Stimulated activated CD4-positive, alpha-beta T cell treated with anti-CD3 and anti-CD28 coated beads, Interleukin-15, amount 100 ng/mL, for 1 hour (primary cell): ENCODE measurements at regions not wholly inside any gene's neighbourhood (a gene's known extent, or its start where the extent isn't known, plus 50 kb on each side); places are given as distances from the start of the nearest gene placed in this dataset.
A peak's percentile ranks its signal among the peaks of the same experiment; 100 is the strongest.

Source experiments
- DNase-seq, 2 donors: peaks; one replicate each; pipeline ENCODE4 v3.0.0-alpha.2; 2020; ENCODE audit warnings: low read depth in 1 of 2, low spot score in 1 of 2

DNA sequence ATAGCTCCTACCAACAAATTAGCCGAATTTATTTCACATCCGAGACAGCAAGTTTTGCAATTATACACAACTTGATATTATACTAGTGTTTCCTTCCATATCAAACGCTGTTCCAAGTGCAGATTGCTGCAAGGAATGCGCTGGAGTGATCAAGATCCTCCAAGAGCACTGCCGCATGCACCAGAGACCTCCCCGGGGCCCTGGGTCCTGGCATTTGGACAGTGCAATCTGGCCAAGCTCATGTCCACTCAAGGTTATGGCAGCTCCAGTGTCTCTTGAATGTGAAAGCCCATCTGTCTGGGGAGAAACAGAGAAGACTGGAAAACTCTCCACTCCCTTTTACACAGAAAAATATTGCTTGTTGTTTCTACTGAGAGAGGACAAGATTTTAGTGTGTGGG lies 111.9 kb downstream of the HSPH1 start:
- DNase-seq, result no peak

DNA sequence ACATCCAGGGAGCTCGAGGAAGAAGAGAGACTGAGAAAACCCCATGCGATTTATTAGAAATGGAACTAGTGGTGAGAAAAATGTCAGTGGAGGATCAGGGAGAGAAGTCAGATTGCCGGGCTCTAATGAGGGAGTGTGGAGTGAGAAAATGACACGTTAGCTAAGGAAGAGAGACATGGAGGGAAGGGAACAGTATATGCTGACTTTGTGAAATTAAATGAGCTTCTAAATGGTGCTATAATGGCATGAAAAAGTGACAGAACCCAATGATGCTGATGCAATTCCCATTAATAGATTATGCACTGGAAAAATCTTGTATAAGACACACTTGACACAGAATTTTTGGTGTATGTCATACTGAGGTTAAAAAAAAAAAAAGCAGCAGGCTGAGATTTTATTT lies 112.6 kb downstream of the HSPH1 start:
- no peak for DNase-seq

DNA sequence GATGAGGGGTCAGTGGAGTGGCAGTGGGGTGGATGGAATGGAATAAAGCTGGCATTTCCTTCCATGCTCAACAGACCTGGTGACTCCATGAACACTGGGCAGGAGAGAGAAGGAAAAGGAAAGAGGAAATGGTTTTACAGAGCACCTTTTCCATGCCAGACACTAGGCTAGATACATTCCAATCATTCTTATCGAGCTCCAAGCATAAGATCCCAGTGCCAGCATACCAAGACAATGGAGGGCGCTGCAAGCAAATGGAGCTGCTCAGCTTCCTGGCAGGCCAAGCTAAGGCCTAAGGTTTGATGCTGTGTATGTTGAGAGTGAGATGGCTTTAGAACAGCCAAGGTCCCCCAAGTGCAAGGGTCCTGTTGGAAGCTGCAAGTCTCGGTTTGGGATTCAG lies 113.2 kb downstream of the HSPH1 start:
- DNase-seq, result no peak

DNA sequence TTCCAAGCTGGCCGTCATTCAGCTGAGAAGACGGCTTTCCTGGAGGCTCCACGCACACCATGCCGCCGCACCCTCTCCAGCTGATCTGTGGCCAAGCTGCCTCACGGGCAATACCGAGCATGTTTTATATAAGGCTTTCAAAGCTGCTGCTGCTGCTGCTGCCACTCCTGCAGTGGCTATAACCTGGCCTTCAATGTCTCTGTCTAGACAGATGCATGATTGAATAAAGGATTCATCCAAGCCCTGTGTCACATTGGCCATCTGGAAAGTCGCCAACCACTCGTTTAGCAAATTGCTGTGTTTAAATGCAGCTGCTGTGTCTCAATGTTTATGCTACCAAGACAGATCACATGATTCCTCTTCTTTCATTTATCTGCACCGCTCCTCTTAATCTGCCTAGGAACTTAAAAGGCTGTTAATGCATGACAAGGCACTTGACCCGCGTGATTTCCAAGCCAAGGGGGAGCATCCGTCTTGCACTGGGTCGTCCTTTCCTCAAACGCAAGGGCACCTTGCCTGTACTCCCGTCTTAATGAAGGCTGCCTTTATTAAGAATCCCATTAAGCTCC lies 114.3 kb downstream of the TEX26 start:
- no peak for DNase-seq

DNA sequence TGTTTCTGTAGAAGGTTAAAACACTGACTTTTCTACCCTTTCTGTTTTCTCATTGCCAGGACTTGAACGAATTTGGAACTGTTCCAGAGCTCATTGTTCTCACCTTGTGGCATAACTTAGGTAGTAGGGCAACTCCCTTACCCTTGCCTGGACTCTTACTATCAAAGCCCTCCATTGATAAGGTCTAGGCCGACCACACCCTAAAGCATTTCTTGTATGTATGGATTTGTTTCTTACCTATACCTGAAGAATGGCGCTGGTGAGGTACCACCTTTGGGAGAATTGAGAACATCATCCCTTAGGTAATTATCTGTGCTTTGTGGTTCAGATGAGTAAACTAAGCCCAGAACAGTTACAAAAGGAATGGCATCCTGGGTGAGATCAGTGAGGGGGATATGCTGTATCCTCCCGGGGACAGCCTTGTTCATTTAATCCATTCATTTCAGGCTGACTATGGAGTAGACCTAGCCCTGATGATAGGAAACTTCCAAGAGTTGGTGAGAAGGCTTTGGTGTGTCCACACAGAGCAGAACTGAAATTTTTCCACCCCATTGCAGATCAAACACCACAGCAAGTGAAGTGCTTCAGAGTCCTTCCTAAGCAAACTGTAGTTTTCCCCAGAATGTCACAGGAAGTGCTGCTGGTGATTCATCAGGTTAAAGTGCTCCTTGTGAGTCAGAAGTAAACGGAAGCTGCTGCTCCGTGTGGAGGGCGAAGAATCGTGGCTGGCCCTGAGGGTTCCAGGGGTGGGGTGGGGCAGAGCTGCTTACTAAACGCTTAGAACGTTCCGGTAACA lies 113.0 kb downstream of the TEX26 start:
- peak; percentile 58 to 67 for DNase-seq

DNA sequence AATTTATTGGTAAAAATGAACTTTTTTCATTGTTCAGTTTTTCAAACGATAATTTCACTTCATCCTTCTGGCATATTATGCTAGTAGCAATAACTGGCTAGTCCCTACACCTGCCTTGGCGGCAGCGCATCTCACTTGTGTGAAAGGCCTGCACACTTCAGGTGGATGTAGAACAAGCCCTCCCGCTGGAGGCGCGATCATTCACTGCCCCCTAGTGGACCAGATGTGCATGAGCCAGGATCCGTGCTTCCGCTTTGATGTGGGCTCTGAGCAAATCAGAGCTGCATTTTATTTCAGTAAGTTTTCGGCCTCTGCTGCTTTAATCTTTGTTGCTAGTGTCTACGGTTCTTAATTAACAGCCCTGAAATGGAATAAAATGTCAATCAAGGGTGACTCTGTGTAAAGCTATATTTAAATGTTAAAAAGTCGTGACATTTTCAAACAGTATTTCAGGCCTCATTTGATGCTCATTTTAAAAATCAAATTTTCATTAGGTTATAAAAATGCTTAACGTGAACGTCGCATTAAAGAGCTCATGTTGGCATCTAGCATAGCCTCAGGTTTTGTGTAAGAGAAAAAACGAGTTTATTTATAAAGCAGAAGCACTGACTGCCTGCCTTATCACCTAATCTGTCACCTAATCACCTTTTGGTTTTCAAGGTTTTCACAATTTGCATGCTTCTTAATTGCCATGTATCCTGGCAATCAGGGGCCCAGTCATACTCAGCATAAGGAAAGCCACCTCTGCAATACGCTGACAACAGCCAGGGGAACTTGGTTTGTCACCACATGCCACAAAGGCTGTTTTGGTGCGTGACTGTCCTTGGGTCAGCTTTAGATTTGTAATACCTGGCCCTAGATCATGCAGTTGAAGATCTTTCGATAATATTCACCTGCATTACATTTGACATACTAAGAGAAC lies 112.2 kb downstream of the TEX26 start:
- peak; percentile 65 to 67 for DNase-seq

DNA sequence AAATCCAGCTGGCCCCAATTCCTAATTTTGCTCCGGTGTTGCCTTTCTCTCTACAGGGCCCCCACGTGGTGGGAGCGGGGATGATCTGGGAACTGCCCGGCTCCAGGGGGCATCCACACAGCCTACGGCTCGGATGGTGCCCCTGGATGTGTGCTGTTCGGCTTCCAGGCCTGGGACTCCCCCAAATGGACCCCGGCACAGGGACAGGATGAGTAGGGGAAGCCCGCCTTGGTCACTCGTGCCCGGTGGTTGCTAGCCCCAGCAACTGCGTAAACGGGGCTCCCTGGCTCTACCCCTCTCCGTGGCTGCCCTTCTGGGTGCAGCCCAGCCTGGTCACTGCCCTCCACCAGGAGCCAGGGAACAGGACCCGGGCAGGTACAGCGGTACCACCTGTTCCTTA lies 111.5 kb downstream of the TEX26 start:
- DNase-seq, result no peak

DNA sequence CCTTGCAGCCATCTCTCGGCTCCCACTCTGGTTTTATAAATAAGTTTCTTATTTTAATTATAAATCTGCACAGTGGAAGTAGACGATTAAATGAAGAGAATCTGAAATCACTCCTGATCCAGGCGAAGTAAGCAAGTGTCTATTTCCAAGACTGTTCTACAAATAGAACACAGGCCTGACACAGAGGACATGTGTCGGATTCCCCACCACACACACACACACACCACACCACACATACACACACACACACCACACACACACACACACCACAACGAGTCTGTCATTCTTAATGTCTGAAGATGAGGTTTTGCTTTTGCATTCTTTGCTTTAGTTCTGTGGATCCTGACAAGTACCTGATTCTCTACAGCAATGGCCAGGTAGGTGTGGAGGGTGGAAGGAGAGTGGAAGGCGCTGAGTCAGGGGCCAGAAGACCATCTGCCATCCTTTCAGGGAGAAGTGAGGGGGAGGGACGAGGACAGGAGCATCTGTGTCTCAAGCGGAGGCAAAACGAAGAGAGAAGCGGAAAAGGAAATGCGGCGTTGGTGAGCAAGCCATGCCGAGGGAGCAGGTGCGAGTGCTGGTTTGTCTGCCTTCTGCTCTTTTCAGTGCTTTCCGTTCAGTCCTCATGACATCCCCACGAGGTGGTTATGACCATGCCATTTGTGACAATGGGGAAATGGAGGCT lies 110.2 kb downstream of the TEX26 start:
- no peak for DNase-seq

DNA sequence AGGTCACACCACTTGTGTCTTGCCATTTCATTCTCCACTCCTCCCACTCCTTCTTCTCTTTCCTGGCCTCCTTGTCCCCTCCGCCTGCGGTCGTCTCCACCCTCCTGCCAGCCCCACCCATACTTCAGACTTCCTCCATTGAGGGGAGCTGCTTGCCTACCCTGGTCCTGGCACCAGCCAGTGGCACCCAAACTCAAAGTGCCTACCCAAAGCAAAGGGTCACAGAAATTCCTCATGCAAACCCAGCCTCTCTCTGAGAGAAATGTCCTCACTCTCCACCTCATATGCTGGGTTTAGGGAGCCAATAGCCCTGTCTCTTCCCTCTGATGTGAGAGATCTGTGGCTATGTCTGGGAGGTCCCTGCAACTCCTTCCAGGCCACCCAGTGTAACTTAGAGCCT lies 109.6 kb downstream of the TEX26 start:
- no peak for DNase-seq

DNA sequence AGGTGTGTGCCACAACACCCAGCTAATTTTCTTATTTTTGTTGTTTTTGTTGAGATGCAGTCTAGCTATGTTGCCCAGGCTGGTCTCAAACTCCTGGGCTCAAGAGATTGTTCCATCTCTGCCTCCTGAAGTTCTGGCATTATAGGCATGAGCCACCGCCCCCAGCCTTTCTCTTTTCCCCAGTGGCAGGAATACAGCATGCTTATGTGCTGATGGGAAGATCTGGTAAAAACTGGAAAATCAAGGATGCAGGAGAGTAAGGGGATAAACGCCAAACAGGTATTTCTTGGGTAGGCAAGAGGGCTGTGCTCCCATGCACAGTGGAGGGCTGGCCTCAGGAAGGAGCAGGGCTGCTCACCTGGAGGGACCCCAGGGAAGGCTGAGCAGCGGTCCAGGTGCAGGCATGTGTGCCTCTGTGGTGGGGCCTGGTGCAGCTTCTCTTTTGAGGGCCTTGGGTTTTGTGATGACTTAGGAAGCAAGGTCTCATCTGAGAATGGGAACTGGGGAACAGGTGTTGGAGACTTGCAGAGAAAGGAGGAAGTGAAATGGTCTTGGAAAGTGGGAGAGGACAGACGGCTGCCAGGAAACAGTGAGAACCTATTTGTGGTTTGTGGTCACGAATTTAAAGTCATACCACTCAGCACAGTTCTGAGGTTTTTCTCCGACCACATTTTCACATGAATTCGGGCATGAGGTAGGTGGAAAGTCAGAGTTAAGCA lies 106.5 kb downstream of the TEX26 start:
- no peak for DNase-seq

DNA sequence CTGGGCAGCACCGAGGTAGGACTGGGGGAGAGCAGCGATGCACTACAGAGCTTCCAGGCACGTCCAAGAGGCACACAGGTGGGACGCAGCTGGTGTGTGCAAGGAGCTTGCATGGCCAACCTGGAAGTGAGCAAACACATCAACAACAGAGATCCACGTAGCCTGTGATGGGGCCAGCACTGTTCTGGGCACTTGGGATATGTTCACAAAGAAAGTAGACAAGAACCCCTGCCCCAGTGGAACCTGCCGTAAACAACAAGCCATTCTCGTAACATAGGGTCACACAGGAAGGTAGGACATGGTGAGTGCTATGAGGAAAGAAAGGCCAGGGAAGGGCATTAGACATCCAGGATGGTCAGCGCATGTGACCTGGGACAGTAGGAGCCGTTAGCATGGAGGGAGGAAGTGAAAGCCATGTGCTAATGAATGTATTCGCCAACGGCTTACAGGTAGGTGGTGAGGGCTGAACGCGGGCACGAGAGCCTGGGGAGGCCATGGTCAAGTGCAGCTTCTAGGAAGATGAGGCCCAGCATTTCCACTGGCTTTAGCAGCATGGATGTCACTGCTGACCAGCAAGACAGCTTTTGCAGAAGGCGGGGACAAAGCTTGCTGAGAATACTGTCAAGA lies 105.5 kb downstream of the TEX26 start:
- no peak for DNase-seq

DNA sequence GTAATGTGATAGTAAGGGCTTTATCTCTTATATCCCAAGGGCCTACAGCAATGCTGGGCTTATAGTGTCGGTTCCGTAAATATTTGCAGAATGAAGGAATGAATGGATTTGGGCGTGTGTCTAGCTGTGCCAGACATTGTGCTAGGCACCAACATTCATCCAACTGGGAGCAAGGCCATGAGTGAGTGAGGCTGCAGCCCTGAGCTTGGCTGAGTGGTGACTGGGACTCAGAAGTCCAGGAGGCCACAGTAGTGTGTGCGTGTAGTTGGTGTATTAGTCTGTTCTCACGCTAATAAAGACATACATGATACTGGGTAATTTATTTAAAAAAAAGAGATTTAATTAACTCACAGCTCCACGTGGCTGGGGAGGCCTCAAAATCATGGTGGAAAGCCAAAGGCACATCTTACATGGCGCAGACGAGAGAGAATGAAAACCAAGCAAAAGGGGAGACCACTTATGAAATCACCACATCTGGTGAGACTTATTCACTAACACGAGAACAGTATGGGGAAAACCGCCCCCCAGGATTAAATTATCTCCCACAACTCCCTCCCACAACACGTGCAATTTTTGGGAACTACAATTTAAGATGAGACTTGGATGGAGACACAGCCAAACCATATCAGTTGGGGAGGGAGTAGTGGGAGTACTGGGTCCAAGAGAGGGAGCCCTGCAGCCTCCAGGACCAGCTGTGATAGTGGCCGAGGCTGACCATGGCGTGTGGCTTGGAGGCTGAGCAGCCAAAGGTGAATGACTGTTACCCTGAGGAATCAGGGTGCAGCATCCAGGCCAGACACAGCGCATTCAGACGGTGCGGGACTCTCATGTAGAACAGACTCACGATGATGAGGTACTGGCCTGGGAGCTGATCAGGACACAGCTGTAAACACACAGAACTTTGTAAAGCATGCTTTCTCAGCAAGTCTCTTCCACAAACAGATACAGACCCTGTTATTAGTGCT lies 104.6 kb downstream of the TEX26 start:
- DNase-seq, result no peak

DNA sequence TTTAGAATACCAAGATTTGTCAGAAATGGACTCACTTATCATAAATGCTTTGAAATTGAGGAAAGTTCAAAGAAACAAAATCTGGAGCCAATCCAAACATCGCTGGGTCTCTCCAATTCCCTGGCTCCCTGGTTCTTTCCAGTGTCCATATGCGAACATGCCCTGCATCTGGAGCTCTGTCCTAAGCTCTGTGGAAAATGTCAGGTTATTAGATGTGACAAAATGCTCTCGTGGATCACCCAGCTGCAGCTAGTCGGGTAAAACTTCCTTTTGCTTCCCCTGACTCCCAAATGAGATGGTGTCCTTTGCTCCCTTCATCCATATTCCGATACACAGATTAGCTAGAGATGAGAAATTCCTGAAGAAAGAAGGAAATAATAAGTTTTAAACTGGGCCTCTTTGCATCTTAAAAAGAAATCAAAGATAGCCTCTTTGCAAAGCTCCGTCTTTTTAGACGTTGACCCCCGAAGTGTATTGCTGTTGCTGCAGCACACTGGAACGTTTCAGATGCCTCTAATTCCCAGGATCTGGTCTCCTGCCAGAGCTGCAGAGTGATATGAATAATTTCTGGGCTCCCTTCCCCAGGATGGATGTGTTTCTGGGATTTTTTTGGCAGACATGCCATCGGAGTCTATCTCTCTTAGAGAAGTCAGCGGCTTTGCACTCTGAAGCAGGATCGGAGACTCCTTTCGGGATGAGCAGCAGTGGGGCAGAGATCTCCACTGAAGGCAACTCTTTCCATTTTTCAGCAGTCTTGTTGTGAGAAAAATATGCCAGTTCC lies 102.9 kb downstream of the TEX26 start:
- DNase-seq, result no peak

DNA sequence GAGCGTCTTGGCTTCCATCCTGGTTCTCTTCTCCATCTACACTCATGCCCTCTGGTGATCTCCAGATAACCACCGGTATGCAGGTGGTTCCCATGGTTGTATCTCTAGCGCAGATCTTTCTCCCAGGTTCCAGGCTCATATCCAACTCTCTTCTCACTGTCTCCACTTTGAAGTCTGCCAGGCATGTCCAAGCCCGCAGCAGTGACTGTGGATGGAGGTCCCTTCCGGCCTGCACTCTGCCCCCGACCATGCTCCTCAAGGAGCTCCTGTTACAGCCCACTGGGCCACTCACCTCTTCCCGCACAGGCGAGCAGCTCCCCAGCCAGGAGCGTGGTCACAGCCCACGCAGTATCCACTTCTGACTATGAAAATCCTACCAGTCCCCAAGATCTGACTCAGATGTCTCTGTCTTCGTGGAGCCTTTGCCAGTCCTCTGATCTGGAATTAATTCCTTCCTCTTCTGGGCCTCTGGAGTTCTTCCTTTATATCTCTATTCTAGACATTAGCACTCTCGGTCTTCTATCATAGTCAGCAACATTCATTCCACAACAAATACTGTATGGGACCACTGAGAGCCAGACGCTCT lies 100.2 kb downstream of the TEX26 start:
- no peak for DNase-seq

DNA sequence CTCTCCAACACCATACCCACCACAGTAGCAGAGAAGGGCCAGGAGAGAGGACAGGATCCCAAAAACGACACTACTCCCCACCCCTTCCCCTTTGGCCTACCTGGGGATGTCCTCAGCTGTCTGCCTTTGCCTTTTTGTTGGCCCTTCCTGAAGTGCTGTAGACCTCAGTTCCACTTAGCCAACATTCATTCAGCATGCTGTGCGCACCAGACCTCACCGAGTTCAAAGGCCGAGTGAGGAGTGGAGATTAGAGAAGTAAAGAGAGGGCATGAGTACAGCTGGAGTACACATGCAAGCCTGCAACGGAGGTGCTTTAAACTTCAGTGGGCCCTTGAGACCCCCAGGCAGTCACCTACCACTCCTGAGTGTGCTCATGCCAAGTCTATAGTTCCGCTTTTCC lies 99.0 kb downstream of the TEX26 start:
- no peak for DNase-seq

DNA sequence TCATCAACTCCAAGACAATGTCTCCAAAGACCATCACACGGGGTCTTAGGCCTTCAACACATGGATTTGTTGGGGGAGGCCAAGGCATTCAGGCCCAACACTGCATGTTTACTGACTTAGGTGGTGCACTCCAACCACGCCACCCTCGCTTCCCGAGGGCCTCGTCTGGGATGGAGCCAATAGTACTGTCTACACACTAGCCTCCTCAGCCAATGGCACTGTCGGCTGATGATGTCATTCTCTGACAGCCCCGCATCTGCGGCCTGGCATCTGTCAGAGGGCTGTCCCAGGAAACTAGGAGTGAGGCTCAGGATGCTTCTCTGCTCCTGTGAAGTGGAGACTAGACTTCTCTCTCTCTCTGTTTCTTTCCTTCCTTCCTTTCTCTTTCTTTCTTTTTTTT lies 96.6 kb downstream of the TEX26 start:
- no peak for DNase-seq

DNA sequence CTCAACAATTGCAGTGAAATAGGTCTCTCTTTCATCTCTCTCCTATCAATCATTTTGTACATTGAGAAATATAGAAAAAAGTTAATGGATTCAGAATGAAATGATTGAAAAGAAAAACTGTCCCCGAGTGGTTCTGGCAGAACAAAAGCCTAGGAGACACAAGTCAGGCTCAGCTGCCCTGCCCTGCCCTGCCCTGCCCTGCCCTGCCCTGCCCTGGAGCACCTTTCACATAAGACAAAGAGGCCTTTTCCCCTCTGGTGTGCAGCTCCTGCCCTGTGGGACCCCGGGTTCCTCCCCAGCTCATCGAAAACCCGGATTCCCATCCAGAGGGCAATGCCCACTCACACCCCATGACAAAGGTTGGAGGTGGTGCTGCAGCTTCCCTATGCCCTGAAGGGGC lies 94.7 kb downstream of the TEX26 start:
- no peak for DNase-seq
